BLaER1 (cell line): ENCODE measurements at regions not wholly inside any gene's neighbourhood (a gene's known extent, or its start where the extent isn't known, plus 50 kb on each side); places are given as distances from the start of the nearest gene placed in this dataset.

ENCODE experiments used
- H3K27ac ChIP-seq: shearing (Covaris generic); formaldehyde crosslinking; 2 replicates; pipeline ENCODE4 v1.8.1; 2022
- H3K27me3 ChIP-seq: shearing (Covaris generic); formaldehyde crosslinking; 2 replicates; pipeline ENCODE4 v1.8.1; 2022
- H3K36me3 ChIP-seq: shearing (Covaris generic); formaldehyde crosslinking; 2 replicates; pipeline ENCODE4 v1.8.1; 2022
- H3K4me1 ChIP-seq: shearing (Covaris generic); formaldehyde crosslinking; 2 replicates; pipeline ENCODE4 v1.8.1; 2022
- H3K4me2 ChIP-seq: shearing (Covaris generic); formaldehyde crosslinking; 2 replicates; pipeline ENCODE4 v1.8.1; 2022
- H3K4me3 ChIP-seq: shearing (Covaris generic); formaldehyde crosslinking; 2 replicates; pipeline ENCODE4 v1.8.1; 2022
- H3K9ac ChIP-seq: shearing (Covaris generic); formaldehyde crosslinking; 2 replicates; pipeline ENCODE4 v1.8.1; 2022
- H3K9me3 ChIP-seq: shearing (Covaris generic); formaldehyde crosslinking; 2 replicates; pipeline ENCODE4 v1.8.1; 2022
- H4K20me1 ChIP-seq: shearing (Covaris generic); formaldehyde crosslinking; 2 replicates; pipeline ENCODE4 v1.8.1; 2022
- Cebpa-rat ChIP-seq: shearing (Covaris generic); IDR thresholded peaks from 2 replicates; pipeline ENCODE4 v1.8.1; 2022

DNA sequence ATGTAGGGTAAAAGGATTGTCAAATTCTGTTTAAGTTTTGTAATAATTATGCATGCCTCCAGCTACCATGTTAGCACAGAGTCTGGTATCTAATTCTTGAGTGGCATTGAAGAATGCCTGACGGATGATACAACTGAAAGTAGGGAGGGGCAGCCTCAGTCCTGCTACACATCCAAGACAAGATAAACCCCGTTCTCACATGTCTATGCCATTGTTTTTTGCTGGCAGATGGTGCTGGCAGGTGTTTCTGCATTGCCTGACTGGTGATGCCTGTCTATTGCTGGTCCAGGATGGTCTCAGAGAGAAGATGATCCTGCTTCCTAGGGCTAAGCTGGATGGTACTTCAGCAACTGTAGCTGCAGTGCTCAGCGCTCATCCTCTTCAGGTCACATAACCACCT is 245.8 kb upstream of the NAV3 start:
- Histone ChIP-seq H3K27me3 (no peaks in the 10 kb centered on the region), H3K4me2 (no peak overlapping the region), H4K20me1 (no peaks in the 10 kb centered on the region), H3K27ac (no peak overlapping the region), H3K4me1 (no peaks in the 10 kb centered on the region), H3K9ac (no peak overlapping the region), H3K36me3 (no peaks in the 10 kb centered on the region), H3K9me3 (no peaks in the 10 kb centered on the region), H3K4me3 (no peak overlapping the region)
- no peak for TF ChIP-seq Cebpa-rat

DNA sequence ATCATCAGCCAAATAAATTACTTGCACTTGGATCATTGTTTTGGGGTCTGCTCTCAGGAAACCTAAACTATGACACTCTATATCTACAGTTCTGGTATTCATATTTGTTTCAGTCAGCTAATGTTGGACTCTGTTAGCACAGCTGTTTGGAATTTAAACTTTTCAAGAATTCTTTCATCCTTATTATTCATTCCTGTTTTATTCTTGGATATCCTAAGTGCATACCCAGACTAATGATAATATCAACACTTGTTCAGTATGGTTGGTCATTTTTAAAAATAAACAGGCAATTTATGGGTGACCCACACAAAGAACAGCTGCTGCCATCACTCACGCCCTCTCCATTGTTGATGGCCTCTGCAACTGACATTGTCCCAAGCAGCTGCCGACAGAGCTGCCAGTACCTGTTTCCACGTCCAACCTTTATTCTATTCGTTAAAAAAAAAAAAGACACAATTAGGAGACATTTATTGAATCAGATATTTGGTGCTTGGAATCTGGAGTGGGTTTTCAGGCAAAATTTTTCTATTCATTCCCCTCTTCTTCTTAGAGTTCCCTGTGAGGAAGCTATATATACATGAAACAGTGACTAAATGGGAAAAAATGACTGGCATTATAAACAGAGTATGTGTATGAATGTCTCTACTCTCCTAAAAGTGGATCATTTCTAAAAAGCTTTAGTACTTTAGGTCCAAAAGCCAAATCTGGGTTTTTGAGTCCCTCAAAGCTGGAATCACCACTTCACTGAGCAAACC is 252.1 kb upstream of the NAV3 start:
- no peaks in the 10 kb centered on the region for H4K20me1 ChIP-seq
- TF ChIP-seq Cebpa-rat = no peak
- H3K27me3 ChIP-seq = no peaks in the 10 kb centered on the region
- no peak overlapping the region for H3K4me2 ChIP-seq
- H3K4me1 ChIP-seq = no peaks in the 10 kb centered on the region
- no peak overlapping the region for H3K4me3 ChIP-seq
- H3K27ac ChIP-seq = no peak overlapping the region
- no peaks in the 10 kb centered on the region for H3K36me3 ChIP-seq
- no peak overlapping the region for H3K9ac ChIP-seq
- H3K9me3 ChIP-seq = no peaks in the 10 kb centered on the region

DNA sequence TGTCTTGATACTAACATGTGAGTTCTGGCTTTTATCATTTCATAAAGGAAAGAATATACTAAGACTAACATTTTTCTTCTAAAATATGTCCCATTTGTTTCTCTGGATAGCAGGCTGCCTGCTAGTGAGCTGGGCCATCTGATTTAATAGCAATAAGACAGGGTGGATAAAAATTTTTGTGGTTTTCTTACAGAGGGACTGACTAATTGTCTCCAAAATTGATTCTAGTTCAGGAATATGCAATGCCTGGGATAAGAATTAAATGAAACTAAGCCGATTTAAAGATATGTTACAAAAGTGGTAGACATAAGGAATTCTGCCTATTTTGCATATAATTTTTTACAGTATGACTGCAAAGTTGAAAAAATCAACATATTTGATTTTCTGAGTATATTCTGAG is 252.9 kb upstream of the NAV3 start:
- no peaks in the 10 kb centered on the region for H3K4me1 ChIP-seq
- no peak overlapping the region for H3K9ac ChIP-seq
- no peak overlapping the region for H3K4me3 ChIP-seq
- H3K9me3 ChIP-seq = no peaks in the 10 kb centered on the region
- no peak overlapping the region for H3K27ac ChIP-seq
- no peaks in the 10 kb centered on the region for H4K20me1 ChIP-seq
- TF ChIP-seq Cebpa-rat = no peak
- H3K36me3 ChIP-seq = no peaks in the 10 kb centered on the region
- no peak overlapping the region for H3K4me2 ChIP-seq
- H3K27me3 ChIP-seq = no peaks in the 10 kb centered on the region

DNA sequence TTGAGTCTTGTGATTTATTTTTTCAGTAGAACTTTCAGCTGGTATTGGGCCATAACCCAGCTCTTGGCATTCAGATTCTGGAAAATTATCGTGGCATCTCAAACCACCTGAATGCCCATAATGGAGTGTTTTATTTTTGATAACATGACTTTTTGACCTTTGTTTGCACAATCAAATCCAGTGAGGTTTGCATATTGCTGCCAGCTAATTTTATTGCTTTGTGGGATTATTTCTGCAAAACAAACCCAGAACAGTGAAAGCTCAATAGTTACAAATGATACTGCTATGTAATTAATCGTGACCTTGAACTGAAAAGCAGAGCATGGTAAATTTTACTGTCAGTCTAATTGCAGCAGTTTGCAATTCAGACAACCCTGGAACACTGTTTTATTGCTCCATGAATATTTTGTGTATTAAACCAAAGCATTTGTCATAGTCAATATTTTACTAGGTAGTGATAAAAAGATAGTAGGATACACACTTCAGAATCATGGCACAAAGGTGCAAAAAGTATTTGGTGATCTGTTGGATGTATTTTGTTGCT is 255.2 kb upstream of the NAV3 start:
- Histone ChIP-seq H4K20me1 (no peaks in the 10 kb centered on the region), H3K4me3 (no peak overlapping the region), H3K27me3 (no peaks in the 10 kb centered on the region), H3K9ac (no peak overlapping the region), H3K4me2 (no peak overlapping the region), H3K36me3 (no peaks in the 10 kb centered on the region), H3K4me1 (no peaks in the 10 kb centered on the region), H3K27ac (no peak overlapping the region), H3K9me3 (no peaks in the 10 kb centered on the region)
- TF ChIP-seq Cebpa-rat = no peak

DNA sequence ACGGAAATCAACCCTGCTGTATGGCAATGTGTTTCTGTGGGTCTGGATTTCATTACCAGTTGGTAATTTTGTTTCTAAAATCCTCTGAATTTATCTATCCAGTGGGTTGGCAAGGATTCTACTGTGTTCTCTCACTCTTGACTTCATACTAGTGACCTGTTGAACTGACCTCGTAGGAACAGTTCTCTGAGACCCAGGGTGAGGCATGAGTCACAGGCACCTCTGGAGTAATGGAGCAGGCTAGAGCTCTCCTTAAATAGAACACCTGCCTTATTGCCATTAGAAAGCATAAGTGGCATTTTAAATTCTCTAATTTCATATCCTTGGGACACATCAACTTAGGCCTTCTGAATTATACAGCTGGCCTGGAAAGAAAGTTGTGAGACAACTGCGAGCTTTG is 258.3 kb upstream of the NAV3 start:
- Histone ChIP-seq H3K36me3 (no peaks in the 10 kb centered on the region), H3K9ac (no peak overlapping the region), H3K4me3 (no peak overlapping the region), H3K4me1 (no peaks in the 10 kb centered on the region), H3K4me2 (no peak overlapping the region), H3K9me3 (no peaks in the 10 kb centered on the region), H3K27me3 (no peaks in the 10 kb centered on the region), H4K20me1 (no peaks in the 10 kb centered on the region), H3K27ac (no peak overlapping the region)
- no peak for TF ChIP-seq Cebpa-rat

DNA sequence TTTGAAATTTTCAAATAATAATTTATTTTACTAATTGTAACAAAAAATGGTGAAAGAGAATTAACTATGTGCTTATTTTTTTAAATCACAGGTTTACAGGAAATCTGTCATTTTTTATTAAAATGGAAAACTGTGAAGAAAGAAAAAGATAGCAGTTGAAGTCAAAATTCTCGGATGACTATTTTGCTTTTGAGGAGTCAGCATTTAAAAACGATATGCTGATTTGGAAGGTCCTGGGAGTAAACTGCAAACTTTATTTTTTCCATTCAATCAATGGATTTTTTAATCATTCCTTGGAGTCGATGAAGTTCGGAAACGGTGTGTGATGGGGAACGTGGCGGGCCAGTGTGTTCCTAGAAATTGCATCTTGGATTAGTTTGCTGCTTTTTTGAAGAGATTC is 258.9 kb upstream of the NAV3 start:
- H3K4me2 ChIP-seq = no peak overlapping the region
- no peaks in the 10 kb centered on the region for H3K27me3 ChIP-seq
- TF ChIP-seq Cebpa-rat = no peak
- no peaks in the 10 kb centered on the region for H3K36me3 ChIP-seq
- no peak overlapping the region for H3K4me3 ChIP-seq
- H4K20me1 ChIP-seq = no peaks in the 10 kb centered on the region
- H3K4me1 ChIP-seq = no peaks in the 10 kb centered on the region
- no peaks in the 10 kb centered on the region for H3K9me3 ChIP-seq
- no peak overlapping the region for H3K27ac ChIP-seq
- no peak overlapping the region for H3K9ac ChIP-seq

DNA sequence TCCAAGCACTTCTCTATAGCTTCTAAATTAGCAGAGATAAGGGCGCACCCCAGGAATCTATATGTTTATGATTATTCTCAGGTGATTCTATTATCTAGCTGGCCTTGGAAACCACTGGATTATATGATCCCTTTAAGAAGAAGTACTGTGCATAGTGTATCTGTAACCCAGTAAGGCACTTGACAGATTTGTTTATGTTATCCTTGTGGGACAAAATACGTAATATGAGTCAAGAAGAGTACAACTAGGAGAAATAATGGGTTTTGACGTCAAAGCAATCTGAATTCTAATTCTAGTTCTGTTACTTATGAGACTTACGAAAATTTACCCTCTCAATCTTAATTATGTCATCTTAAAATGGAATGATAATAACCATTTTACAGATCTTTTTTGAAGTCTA is 259.6 kb upstream of the NAV3 start:
- Histone ChIP-seq H3K27me3 (no peaks in the 10 kb centered on the region), H4K20me1 (no peaks in the 10 kb centered on the region), H3K4me1 (no peaks in the 10 kb centered on the region), H3K4me3 (no peak overlapping the region), H3K9ac (no peak overlapping the region), H3K9me3 (no peaks in the 10 kb centered on the region), H3K27ac (no peak overlapping the region), H3K4me2 (no peak overlapping the region), H3K36me3 (no peaks in the 10 kb centered on the region)
- TF ChIP-seq Cebpa-rat = no peak

DNA sequence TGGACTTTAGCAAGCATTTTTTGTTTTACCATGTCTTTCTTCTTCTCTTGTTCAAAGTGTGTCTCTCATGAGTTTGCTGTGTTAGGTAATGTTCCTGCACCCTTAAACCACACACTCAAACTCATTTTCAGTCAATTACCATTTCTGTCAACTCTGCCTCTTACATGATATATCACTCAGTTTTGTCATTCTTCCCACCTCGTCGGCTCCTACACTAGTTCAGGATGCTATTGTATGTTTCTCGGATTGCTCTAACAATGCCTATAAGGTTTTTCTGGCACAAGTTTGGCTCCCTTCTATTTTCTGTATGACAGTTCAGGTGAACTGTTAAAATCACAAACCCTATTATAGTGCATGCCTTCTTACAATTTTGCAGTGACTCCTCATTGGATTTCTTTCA is 260.8 kb upstream of the NAV3 start:
- Histone ChIP-seq H3K27ac (no peak overlapping the region), H3K9me3 (no peaks in the 10 kb centered on the region), H3K27me3 (no peaks in the 10 kb centered on the region), H3K36me3 (no peaks in the 10 kb centered on the region), H3K9ac (no peak overlapping the region), H3K4me1 (no peaks in the 10 kb centered on the region), H3K4me3 (no peak overlapping the region), H3K4me2 (no peak overlapping the region), H4K20me1 (no peaks in the 10 kb centered on the region)
- TF ChIP-seq Cebpa-rat = no peak

DNA sequence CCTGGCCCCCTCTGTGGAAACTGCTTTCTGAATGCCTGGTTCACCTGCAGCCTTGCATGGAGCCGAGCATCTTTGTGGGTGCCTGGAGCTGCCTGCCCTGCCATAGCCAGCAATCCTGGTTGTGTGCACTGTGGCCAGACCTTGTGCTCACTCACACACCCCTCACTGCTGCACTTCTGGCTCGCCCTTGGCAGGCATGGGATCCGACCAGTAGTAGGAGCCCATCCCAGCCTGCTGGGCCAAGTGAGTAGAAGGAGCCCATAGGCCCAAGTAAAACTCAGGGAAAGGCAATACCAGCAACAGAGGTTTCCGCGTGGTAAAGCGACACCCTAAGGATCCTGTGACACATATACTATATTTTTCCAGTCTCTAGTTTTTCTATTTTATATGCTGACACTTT is 270.0 kb upstream of the NAV3 start:
- TF ChIP-seq Cebpa-rat = no peak
- no peak overlapping the region for H3K4me2 ChIP-seq
- H3K9me3 ChIP-seq = peaks cover 12% of the 10 kb centered on the region
- H3K27me3 ChIP-seq = no peaks in the 10 kb centered on the region
- no peaks in the 10 kb centered on the region for H3K4me1 ChIP-seq
- H3K27ac ChIP-seq = no peak overlapping the region
- H3K36me3 ChIP-seq = no peaks in the 10 kb centered on the region
- no peak overlapping the region for H3K4me3 ChIP-seq
- no peak overlapping the region for H3K9ac ChIP-seq
- no peaks in the 10 kb centered on the region for H4K20me1 ChIP-seq

DNA sequence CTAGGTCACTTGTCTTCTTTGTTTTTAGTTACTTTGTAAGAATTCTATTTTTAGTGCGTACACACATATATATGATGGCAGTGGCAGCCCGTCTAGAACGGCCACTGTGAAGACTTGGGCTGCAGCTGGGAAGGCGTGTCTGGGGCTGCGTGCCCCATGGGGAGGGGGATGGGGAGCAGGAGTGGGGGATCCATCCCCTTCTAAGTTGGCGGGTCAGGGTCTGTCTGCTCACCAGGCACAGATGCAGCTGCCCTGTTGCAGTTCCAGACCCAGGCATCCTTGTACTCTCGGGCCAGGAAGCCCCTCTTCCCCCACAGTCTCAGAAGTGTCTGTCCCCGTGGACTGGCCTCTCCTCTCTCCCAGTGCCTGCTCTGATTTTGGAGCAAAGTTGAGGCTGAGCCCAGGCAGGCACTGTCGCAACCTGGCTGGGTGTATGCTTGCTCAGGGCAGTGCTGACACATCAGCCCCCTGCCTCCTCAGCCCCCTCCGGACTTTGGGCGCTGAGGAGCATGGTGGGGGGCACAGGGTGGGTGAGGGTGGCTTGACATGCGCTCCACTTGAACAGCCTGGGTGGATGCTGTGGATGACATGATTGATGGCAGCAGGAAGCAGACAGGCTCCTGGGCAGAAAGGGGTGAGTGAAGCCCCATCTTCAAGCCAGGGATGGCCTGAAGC is 271.2 kb upstream of the NAV3 start:
- no peak overlapping the region for H3K4me2 ChIP-seq
- H3K4me1 ChIP-seq = no peaks in the 10 kb centered on the region
- no peak for TF ChIP-seq Cebpa-rat
- H3K36me3 ChIP-seq = no peaks in the 10 kb centered on the region
- H3K9me3 ChIP-seq = peaks cover 12% of the 10 kb centered on the region
- no peak overlapping the region for H3K9ac ChIP-seq
- no peak overlapping the region for H3K27ac ChIP-seq
- no peaks in the 10 kb centered on the region for H3K27me3 ChIP-seq
- no peaks in the 10 kb centered on the region for H4K20me1 ChIP-seq
- H3K4me3 ChIP-seq = no peak overlapping the region
